IMR-90 (cell line): ENCODE measurements at regions not wholly inside any gene's neighbourhood (a gene's known extent, or its start where the extent isn't known, plus 50 kb on each side); places are given as distances from the start of the nearest gene placed in this dataset.

Source experiments
- ATAC-seq: fragments of 200-7000 bp; cut with Tn5 transposase; 2 replicates; pipeline ENCODE4 v1.9.1; 2020; ENCODE audit warnings: low read depth, mild to moderate bottlenecking, moderate library complexity
- BruUV-seq: library from RNA; stranded (reverse); fragments of 400-500 nt; replicated peaks from 2 replicates; lab custom pipeline; 2021; lab: Mats Ljungman, UMichigan
- CTCF ChIA-PET: fragments of 300-600 bp; formaldehyde crosslinking; extraction: SDS; loops from one replicate; lab custom pipeline; 2021; ENCODE audit warnings: antibody characterized with exemption; lab: Yijun Ruan, JAX
- POLR2A ChIA-PET: fragments of 300-600 bp; sonication (Branson Sonifier 250); formaldehyde crosslinking; loops from one replicate; lab custom pipeline; 2022; ENCODE audit warnings: antibody characterized with exemption; ENCODE audit not compliant: unreplicated experiment; lab: Charles Lee
- DNase-seq: peaks from one replicate; pipeline ENCODE4 v3.0.0; 2013
- H2AFZ ChIP-seq: replicated peaks from 2 replicates; pipeline ENCODE3; 2013; ENCODE audit warnings: low read length, mild to moderate bottlenecking; ENCODE audit not compliant: poor library complexity
- H2AK5ac ChIP-seq: 2 replicates; pipeline ENCODE4 v1.6.1; 2013; ENCODE audit warnings: low read depth, low read length, inconsistent platforms
- H2AK9ac ChIP-seq: replicated peaks from 2 replicates; pipeline ENCODE3; 2013; ENCODE audit warnings: mild to moderate bottlenecking, low read depth, low read length, moderate library complexity; ENCODE audit not compliant: poor library complexity
- H2BK120ac ChIP-seq: 2 replicates; pipeline ENCODE4 v1.6.1; 2013; ENCODE audit warnings: low read depth, low read length, inconsistent platforms
- H2BK15ac ChIP-seq: 3 replicates; pipeline ENCODE4 v1.6.1; 2013; ENCODE audit warnings: low read depth, low read length, inconsistent platforms
- H2BK20ac ChIP-seq: 2 replicates; pipeline ENCODE4 v1.6.1; 2013; ENCODE audit warnings: low read depth, mild to moderate bottlenecking, inconsistent platforms, low read length, moderate library complexity
- H2BK5ac ChIP-seq: 2 replicates; pipeline ENCODE4 v1.6.1; 2013; ENCODE audit warnings: mild to moderate bottlenecking, low read depth, low read length, inconsistent platforms; ENCODE audit not compliant: poor library complexity, severe bottlenecking
- H3K14ac ChIP-seq: replicated peaks from 2 replicates; pipeline ENCODE4 v1.6.1; 2013; ENCODE audit warnings: low read depth, low read length, inconsistent platforms
- H3K18ac ChIP-seq: 2 replicates; pipeline ENCODE4 v1.6.1; 2013; ENCODE audit warnings: low read depth, low read length, control low read depth
- H3K23ac ChIP-seq: 2 replicates; pipeline ENCODE4 v1.6.1; 2013; ENCODE audit warnings: low read depth, low read length, inconsistent platforms
- H3K27ac ChIP-seq: 2 replicates; pipeline ENCODE4 v1.5.1; 2013; ENCODE audit warnings: mild to moderate bottlenecking, control low read depth, low read length; ENCODE audit not compliant: insufficient read depth
- H3K27me3 ChIP-seq: 2 replicates; pipeline ENCODE4 v1.6.1; 2013; ENCODE audit warnings: low read length; ENCODE audit not compliant: control insufficient read depth, insufficient read depth
- H3K36me3 ChIP-seq: 2 replicates; pipeline ENCODE4 v1.6.1; 2013; ENCODE audit warnings: low read length, mixed read lengths; ENCODE audit not compliant: control insufficient read depth, insufficient read depth
- H3K4ac ChIP-seq: 2 replicates; pipeline ENCODE4 v1.6.1; 2013; ENCODE audit warnings: low read depth, low read length, inconsistent platforms
- H3K4me1 ChIP-seq: 2 replicates; pipeline ENCODE4 v1.6.1; 2013; ENCODE audit warnings: low read length, mixed read lengths; ENCODE audit not compliant: control insufficient read depth, insufficient read depth
- H3K4me2 ChIP-seq: 2 replicates; pipeline ENCODE4 v1.6.1; 2013; ENCODE audit warnings: low read depth, mild to moderate bottlenecking, control low read depth, low read length, moderate library complexity
- H3K4me3 ChIP-seq: 2 replicates; pipeline ENCODE4 v1.5.1; 2013; ENCODE audit warnings: low read depth, mild to moderate bottlenecking, control low read depth, low read length, moderate library complexity; ENCODE audit not compliant: insufficient read depth
- H3K56ac ChIP-seq: 2 replicates; pipeline ENCODE4 v1.6.1; 2013; ENCODE audit warnings: low read length, inconsistent platforms; ENCODE audit not compliant: insufficient read depth; ENCODE audit errors: extremely low read depth
- H3K79me1 ChIP-seq, 2 experiments: 2 replicates each; pipeline ENCODE4 v1.6.1; 2013; ENCODE audit warnings: low read length in 2 of 2, inconsistent platforms in 1 of 2, low read depth in 1 of 2
- H3K9ac ChIP-seq: 2 replicates; pipeline ENCODE4 v1.6.1; 2013; ENCODE audit warnings: low read depth, low read length, control low read depth
- H3K9me1 ChIP-seq: 2 replicates; pipeline ENCODE4 v1.6.1; 2013; ENCODE audit warnings: low read length, inconsistent platforms; ENCODE audit not compliant: insufficient read depth
- H3K9me3 ChIP-seq: 2 replicates; pipeline ENCODE4 v1.6.1; 2013; ENCODE audit warnings: low read length; ENCODE audit not compliant: control insufficient read depth, insufficient read depth
- H4K20me1 ChIP-seq: 2 replicates; pipeline ENCODE4 v1.6.1; 2013; ENCODE audit warnings: low read length, inconsistent platforms; ENCODE audit not compliant: insufficient read depth
- H4K5ac ChIP-seq: 2 replicates; pipeline ENCODE4 v1.6.1; 2013; ENCODE audit warnings: mild to moderate bottlenecking, low read depth, low read length, control low read depth
- H4K8ac ChIP-seq, 2 experiments: 2 replicates each; pipeline ENCODE4 v1.6.1; 2013; ENCODE audit warnings: low read depth in 2 of 2, low read length in 2 of 2, control low read depth in 1 of 2, inconsistent platforms in 1 of 2
- H4K91ac ChIP-seq: 2 replicates; pipeline ENCODE4 v1.6.1; 2013; ENCODE audit warnings: low read depth, low read length, inconsistent platforms; ENCODE audit not compliant: insufficient read depth
- POLR2A ChIP-seq: IDR thresholded peaks from 2 replicates; pipeline ENCODE4 v1.6.1; 2012; ENCODE audit warnings: mild to moderate bottlenecking, low read depth, low read length
- RCOR1 ChIP-seq: IDR thresholded peaks from 2 replicates; pipeline ENCODE4 v1.6.1; 2012; ENCODE audit warnings: mild to moderate bottlenecking, low read length, improper control_type of control experiment; ENCODE audit not compliant: insufficient replicate concordance
- WGBS, 2 experiments: methylation state at CpG; one replicate each; pipeline versions ENCODE4 v1.1.5 to v1.1.7; 2013; ENCODE audit warnings: missing lambda C conversion rate in 2 of 2; ENCODE audit not compliant: insufficient read length in 1 of 2; ENCODE audit errors: extremely low coverage in 2 of 2; 5-methylcytosine and 5-hydroxymethylcytosine counted together
- dilution Hi-C: fragments of 300-500 bp; cut with HindIII; formaldehyde crosslinking; loops from one replicate; pipeline ENCODE4 v1.14.3; 2018; ENCODE audit warnings: low sequenced_read_pairs; ENCODE audit not compliant: unreplicated experiment
- in situ Hi-C: fragments of 300-500 bp; cut with MboI; formaldehyde crosslinking; loops from 3 replicates; pipeline ENCODE4 v1.14.3; 2019; ENCODE audit warnings: low sequenced_read_pairs, inconsistent platforms, mixed read lengths
- intact Hi-C: fragments of 100-400 bp; cut with micrococcal nuclease; formaldehyde crosslinking; loops from 2 replicates; pipeline ENCODE4 v1.10.0; 2022

GRCh38 chr13:56670563-56670962 lies 470.2 kb upstream of the PRR20A start:
- no peaks in the 10 kb centered on the region for H3K9me3 ChIP-seq
- H3K18ac ChIP-seq = no peak overlapping the region
- H2BK15ac ChIP-seq = no peak overlapping the region
- no peak overlapping the region for H3K56ac ChIP-seq
- no peak overlapping the region for H2AK5ac ChIP-seq
- no peaks in the 10 kb centered on the region for H3K79me1 ChIP-seq
- H3K4ac ChIP-seq = no peak overlapping the region
- H4K8ac ChIP-seq = no peak overlapping the region
- no peak overlapping the region for H3K9ac ChIP-seq
- H3K23ac ChIP-seq = no peak overlapping the region
- no peak overlapping the region for H3K4me2 ChIP-seq
- no peaks in the 10 kb centered on the region for H3K9me1 ChIP-seq
- H3K36me3 ChIP-seq = no peaks in the 10 kb centered on the region
- no peak overlapping the region for H2BK120ac ChIP-seq
- H3K27me3 ChIP-seq = no peaks in the 10 kb centered on the region
- ChIA-PET CTCF (no interaction called here), POLR2A (no interaction called here)
- no peak overlapping the region for H2BK5ac ChIP-seq
- H3K27ac ChIP-seq = no peak overlapping the region
- intact Hi-C loops = no loop called here
- H4K5ac ChIP-seq = no peak overlapping the region
- H2BK20ac ChIP-seq = no peak overlapping the region
- H3K14ac ChIP-seq = no peak overlapping the region
- no peak overlapping the region for H4K91ac ChIP-seq
- in situ Hi-C loops = no loop called here
- BruUV-seq = no TSS peak
- WGBS, 2 experiments = no CpG with 5 or more reads among the region's 2 CpGs
- no peaks in the 10 kb centered on the region for H4K20me1 ChIP-seq
- ATAC-seq (no peak), DNase-seq (no peak)
- no peak overlapping the region for H3K4me3 ChIP-seq
- TF ChIP-seq RCOR1 (no peak), POLR2A (no peak)
- dilution Hi-C loops = no loop called here
- H2AK9ac ChIP-seq = no peak overlapping the region
- H2AFZ ChIP-seq = no peak overlapping the region
- H3K4me1 ChIP-seq = no peaks in the 10 kb centered on the region
